GM18499 (cell line): ENCODE measurements at regions not wholly inside any gene's neighbourhood (a gene's known extent, or its start where the extent isn't known, plus 50 kb on each side); places are given as distances from the start of the nearest gene placed in this dataset.
"Not testable (repeated sequence)": the region's sequence is repeated elsewhere in the genome, so short reads cannot be mapped to it uniquely, and the experiment has no call there.

ENCODE experiments used
- ATAC-seq: cut with Tn5 transposase; IDR thresholded peaks from one replicate; pipeline ENCODE4 v1.9.1; 2021; ENCODE audit warnings: moderate number of reproducible peaks; ENCODE audit not compliant: insufficient read depth, unreplicated experiment

DNA sequence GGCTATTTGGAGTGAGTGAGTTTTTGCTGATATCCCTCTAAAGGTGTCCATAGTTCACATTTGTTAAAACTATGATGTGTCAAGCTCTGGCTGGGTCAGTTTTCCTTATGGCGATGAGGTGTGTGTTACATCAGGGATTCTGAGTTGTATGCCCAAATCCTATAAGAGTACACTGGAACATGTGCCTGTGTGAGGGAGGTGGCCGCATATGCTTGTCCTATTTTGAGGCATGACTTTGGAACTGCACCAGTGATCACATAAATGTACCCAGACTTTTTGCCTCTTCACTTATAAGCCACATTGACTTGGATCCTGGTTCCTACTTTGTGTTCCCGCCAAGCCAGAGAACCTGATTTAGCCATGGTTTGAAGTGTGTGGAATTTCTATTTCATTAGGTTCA lies 140.3 kb upstream of the RXFP2 start:
- no peak for ATAC-seq

DNA sequence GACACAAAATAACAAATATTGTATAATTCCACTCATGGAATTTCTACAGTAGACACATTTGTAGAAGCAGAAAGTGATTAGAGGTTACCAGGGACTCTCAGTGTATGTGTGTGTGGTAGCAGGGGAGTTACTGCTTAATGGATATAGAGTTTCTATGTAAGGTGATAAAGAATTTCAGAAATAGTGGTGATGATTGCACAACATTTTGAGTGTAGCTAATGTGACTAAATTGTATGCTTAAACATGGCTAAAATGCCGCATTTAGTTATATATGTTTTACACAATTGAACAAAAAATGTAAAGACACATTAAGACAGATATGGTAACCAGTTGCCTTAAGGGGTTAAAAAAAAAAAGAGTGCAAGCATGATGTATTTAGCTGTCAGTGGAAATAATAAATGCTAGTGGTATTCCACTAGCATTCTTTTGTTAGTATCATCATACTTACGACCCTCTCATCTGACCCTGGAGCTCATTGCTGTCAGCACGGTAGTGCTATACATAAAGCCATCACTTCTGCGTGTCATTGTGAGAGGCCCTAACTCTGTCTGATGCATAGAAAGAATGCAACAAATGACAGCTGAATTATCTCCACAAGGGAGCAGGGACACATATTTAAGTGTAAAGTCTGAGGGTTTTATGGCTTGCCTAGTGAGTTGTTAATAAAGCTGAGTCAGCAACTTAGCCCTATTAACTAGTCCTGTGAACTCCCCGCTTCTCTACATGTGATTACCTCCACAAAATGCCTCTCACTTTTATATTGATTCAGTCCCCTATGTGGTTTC lies 134.1 kb upstream of the RXFP2 start:
- ATAC-seq = no peak

DNA sequence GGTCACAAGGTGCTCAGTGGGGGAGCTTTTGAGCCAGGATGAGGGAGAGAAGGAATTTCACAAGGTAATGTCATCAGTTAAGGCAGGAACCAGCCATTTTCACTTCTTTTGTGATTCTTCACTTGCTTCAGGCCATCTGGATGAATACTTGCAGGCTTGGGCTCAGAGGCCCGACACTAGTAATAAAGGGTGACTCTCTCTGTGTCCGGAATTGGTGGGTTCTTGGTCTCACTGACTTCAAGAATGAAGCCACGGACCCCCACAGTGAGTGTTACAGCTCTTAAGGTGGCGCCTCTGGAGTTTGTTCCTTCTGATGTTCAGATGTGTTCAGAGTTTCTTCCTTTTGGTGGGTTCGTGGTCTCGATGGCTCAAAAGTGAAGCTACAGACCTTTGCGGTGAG lies 131.8 kb upstream of the RXFP2 start:
- not testable (repeated sequence) for ATAC-seq

DNA sequence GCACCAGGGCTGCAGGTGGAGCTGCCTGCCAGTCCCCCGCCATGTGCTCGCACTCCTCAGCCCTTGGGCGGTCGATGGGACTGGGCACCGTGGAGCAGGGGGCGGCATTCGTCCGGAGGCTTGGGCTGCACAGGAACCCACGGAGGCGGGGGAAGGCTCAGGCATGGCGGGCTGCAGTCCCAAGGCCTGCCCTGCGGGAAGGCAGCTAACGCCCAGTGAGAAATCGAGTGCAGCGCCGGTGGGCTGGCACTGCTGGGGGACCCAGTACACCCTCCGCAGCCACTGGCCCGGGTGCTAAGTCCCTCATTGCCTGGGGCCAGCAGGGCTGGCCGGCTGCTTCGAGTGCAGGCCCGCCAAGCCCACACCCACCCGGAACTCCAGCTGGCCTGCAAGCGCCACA lies 130.5 kb upstream of the RXFP2 start:
- ATAC-seq = not testable (repeated sequence)

DNA sequence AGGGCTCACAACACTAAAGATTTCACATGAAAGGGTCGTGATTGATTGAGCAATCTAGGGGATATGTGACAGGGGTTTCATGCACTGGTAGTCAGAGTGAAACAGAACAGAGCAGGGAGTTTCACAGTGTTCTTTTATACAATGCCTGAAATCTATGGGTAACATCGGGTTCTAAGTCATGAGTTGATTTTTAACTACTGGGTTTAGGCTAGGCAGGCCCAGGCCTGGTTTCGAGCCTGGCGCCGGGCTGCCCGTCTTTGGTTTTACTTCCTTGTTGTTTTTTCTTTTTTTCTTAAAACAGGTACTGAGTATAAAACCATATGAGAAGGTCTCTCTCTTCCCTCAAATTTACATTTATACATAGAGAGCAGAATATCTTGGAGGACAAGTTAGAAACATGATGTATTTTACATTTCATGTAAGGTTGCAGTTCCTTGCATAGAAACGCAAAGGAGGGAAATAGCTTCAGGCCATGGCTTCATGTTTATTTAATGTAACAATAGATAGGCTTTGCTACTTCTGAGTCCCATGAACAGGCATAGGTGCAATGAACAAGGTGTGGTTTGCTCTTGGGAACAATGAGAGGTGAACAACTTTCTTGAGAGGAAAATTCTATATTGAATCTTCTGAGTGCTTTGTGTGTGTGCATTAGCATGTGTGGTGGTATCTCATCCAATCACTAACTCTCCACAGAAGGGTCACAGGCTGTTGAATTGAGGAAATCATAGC lies 128.9 kb upstream of the RXFP2 start:
- ATAC-seq = no peak

DNA sequence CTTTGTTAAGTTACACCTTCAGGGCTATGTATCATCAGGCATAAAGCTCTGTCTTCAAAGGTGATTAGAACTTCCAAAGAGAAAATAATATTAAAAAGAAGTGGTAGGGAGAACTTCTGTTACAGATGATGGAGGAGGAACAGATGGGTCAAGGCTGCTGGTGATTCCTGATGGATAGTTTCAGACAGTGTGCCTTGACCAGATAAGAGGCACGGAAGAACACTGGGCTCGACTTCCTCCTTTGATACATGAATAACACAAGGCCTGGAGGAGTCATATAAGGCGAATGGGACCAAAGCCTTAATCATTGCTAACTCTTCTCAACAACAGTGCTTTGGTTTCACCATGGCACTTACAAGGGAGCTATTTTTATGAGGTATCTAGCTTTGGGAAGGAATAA lies 128.1 kb upstream of the RXFP2 start:
- ATAC-seq = no peak

DNA sequence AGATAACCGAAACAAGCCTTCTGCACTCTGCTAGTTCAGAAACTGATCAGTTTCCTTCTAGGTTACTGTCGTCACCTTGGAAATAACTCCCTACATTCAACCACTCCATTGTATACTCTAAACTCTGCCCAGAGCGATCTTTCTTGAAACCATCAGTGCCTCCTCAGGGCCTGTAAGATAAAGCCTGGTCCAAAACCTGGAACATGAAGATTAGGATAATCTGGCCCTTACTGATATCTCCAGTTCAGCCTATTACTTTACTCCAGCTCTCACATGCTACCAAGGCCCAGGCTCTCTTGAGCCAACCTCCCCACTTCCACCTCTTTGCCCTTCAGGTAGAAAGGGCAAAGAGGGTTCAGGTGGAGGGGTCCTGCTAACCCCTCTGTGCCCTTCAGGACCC lies 125.3 kb upstream of the RXFP2 start:
- no peak for ATAC-seq

DNA sequence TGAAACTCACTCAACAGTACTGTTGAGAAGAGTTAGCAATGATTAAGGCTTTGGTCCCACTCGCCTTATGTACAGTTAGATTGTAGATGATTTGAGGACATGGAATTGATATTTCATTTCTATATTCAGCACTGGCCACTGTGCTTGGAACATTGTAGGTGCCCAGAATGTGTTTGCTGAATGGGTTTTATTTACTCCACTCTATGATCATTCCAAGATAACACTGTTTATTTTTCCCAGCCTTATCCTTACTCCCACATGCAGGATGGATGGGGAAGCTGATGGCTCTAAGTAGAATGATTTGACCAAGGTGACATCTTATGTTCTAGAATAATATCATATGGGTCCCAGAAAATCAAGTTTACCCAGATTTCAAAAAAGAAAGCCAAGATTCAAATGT lies 124.6 kb upstream of the RXFP2 start:
- no peak for ATAC-seq

DNA sequence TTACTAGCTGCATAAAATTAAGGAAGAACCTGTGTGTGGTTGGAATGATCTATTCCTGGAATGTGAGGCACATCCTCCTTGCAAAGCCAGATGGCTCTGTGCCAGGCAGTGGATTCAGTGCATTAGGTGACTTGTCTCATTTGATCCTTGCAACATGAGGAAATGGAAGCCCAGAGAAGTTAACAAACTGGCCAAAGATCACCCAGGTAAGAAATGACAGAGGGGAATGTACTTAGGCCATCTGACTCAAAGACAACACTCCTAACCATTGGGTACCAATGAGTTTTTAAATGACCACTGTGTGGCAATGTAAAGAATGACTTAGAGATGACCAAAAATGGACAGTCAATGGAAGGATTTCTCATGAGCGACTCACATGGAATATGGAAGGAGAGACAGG lies 114.2 kb upstream of the RXFP2 start:
- no peak for ATAC-seq

DNA sequence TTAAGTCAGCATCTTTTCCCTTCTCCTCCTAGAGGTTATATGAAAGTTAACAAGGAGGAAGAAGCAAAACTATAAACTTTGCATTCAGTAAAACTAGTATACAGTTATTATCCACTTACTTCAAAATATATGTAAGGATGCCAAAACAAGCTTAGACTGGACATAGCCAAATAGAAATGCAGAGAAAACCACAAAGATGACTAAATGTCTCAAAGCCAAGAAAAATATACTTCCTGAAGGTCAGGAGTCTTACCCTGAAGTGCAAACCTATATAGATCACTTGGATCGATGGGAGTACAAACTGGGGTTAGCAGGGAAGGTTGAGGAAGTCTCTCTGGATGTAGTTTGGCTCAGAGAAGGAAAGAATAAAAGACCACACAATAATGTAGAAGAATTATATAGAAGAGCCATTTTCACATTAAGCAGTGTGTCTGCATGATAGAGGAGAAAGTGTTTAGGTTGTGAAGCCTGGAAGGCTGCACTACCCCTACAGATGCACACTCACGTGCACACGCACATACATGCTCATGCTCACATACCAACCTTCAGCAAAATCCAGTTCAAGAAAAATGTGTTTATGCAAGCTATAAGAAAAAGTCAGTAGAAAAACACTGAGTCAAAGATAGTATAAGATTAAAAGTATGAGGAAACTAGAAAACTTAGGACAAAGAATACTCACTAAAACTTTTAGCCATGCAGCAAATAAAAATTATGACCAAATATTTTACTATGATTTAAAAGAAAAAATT lies 112.1 kb upstream of the RXFP2 start:
- ATAC-seq = no peak

DNA sequence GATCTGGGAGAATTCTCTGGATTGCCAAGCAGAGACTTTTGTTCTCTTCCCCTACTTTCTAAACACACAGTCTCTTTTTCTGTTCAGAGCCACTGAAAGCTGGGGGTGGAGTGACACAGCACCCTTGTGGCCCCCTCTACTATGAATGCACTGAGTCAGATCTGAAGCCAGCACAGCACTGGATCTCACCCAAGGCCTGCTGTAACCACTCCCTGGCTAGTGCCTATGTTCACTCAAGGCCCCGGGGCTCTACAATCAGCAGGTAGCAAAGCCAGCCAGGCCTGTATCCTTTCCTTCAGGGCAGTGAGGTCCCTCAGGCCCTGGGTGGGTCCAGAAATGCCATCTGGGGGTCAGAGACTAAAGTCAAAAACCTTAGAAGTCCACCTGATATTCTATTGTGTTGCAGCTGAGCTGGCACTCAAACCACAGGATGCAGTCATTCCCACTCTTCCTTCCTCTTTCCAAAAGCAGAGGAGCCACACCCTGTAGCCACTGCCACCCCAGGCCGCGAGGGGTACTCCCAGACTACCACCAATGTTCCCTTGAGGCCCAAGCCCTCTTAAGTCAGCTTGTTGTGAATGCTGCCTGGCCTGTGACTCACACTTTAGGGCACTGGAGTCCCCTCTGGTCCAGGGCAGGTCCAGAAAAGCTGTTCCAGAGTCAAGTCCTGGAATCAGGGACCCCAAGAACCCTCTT lies 110.1 kb upstream of the RXFP2 start:
- no peak for ATAC-seq

DNA sequence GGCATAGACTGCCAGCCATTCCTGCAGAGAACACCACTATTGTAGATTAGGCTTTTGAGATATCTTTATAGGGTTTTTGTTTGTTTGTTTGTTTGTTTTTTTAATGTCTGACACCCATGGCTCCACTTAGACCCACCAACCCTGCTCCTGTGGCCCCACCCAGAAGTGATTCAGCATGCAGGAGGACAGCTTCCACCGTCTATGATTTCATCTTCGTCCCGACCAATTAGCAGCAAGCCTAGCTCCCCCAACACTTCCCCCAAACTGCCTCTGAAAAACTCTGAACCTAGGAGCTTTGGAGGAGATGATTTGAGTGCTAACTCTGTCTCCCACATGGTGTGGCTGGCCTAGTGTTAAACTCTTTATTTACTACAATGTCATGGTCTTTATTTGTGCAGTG lies 108.3 kb upstream of the RXFP2 start:
- ATAC-seq = no peak

DNA sequence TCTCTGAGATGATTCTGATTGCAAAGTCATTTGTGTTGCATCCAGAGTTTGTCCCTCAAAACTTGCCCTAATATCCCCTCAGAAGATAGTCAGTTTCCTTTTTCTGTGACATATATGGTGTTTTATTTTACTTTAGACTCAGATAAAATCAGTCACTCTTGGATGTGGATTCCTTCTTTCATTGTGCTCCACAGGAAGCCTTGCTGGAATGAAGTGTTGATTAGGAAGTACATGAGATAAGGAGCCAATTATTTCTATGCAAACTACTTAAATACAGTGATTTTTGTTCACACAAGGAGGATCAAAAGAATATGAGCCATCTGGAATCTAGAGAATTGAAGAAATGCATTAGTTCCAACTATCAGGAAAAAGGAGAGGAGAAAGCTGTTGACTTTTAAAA lies 107.6 kb upstream of the RXFP2 start:
- ATAC-seq = no peak

DNA sequence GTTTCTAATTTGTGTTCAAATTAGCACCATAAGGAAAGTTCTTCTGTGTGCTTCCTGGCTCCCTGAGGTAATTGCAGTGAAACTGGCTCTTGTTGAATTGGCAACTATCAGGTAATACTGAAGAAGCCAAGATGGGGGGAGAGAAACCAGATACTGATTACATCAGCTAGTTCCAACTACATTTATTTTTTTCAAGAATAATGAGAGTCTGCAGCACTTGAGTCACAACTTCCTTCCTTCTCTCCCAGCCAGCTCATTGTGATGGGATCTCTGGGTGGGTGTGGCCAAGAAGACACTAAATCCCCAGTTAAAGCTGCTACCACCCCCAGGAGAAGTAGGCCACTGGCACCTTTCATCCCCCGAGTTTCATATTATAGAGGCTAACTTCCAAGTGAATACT lies 100.7 kb upstream of the RXFP2 start:
- no peak for ATAC-seq

DNA sequence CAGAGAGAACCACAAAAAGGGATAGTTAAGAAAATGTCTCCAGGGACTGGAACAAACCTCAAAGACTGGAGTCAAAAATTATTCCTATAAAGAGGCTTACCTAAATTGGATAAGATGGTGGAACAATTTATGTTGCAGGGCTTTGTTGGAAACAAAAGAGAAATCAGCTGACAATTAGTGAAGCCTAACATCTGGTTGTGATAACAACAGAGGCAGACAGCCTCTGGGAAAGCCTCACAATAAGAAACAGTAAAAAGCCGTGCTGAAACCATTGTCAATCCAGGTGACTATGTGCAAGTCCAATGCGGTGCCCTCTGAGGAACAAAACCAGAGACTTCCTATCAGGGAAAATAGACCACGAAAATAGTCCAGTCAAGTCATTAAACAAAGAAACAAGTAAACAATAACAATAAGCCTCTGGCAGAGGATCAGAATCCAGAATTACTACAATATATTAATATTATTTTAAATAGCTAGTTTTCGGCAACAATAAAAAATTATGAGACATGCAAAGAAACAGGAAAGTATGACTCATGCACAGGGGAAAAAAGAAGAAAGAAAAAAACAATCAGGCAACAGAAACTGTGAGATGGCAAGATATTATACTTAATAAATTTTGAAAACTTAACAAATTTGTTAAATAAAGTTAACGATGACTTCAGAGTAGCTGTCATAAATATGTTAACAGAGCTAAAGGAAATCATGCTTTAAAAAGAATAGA lies 99.7 kb upstream of the RXFP2 start:
- ATAC-seq = no peak

DNA sequence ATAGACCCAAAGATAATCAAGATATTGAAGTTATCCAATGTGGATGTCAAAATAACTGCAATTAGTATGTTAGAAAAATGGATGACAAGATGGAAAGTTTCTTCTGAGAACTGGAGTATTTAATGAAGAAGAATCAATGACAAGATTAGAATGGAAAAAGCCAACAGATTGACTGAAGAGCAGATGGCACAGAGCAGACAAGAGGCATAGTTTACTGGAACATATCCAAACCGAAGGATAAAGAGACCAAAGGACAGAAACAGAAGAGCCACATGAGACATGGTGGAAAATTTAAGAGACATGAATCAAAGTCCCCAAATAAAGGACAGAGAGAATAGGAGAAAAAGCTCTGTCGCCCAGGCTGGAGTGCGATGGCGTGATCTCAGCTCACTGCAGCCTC lies 89.6 kb upstream of the RXFP2 start:
- no peak for ATAC-seq

DNA sequence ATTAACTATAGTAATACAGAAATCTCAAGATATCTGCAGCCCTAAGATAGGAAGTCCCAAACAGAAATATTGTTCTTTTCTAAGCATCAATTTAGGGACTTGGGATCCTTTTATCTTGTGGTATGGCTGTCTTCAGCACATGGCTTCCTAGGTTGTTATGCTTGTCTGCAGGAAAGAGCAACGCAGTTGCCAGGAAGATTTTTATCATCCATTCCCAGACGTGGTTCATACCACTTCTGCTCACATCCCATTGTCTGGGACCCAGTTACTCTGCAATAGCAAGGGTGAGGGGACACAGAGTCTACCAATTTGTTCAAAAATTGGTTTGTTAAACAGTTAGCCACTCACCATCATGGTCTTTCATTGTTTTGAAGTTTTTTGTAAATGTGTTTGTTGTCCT lies 85.6 kb upstream of the RXFP2 start:
- ATAC-seq = no peak

DNA sequence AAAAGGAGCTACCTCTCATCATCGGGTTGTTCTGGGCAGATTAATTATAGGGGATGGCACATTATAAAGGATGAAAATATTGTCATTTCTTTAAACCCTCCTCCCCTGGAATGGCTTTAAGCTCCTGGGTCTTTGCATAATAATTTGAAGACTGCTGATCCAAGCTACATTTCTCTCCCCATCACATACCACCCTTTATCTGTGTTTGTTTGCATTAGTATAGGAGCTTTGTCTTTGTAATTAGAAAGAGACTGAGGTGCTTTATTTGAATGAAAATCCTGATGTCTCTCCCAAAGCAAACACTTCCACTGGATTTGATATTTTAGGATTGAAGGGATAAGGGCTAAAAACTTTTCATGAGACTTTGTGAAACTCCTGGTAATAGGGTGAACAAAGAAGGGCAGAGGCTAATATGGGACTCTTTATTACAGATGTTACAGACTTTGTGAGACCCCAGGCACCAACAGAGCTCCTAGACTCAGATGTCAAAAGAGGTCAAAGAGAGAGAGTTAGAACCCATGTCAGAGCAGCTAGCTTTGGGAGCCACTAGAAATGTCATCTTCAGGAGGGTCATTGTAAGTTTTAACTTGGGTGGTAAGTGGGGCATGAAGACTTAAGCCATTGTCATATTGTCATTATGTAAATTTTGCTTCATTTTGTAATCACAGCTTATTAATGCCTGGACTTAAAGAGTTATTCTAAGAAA lies 75.3 kb upstream of the RXFP2 start:
- no peak for ATAC-seq

DNA sequence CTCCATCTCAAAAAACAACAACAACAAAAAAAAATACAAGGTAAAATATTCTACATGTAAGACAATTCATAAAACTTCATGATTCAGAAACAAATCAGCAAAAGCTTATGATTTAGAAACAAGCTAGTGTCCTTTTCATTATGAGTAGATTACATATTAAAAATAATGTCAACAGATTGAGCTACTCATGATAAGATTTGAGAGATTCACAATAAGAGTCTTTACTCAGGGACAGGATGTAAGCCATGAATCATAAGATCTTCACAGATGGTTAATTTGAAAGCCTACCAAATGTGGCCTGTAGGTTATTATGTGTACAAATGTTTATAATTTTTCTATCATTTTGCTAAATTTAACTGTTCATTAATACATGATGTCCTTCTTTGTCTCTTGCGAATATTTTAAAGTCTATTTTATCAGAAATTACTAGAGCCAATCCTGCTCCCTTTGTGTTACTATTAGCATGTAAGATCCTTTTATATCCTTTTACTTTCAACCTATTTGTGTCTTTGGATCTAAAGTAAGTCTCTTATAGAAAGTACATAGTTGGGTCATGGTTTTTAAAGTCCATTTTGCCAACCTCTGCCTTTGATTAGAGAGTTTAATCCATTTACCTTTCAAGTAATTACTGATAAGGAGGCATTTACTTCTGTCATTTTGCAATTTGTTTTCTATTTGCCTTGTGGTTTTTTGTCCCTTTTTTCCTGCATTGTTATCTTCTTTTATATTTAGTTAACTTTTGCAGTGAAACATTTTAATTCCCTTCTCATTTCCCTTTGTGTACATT lies 68.3 kb upstream of the RXFP2 start:
- ATAC-seq = no peak
